GM12875 (cell line): ENCODE measurements at regions not wholly inside any gene's neighbourhood (a gene's known extent, or its start where the extent isn't known, plus 50 kb on each side); places are given as distances from the start of the nearest gene placed in this dataset.
"Not testable (repeated sequence)": the region's sequence is repeated elsewhere in the genome, so short reads cannot be mapped to it uniquely, and the experiment has no call there.

Source experiments
- H3K4me3 ChIP-seq: one replicate; pipeline ENCODE4 v1.5.1; 2011; ENCODE audit warnings: low read depth, low read length, control low read depth
- CTCF ChIP-seq: IDR thresholded peaks from 2 replicates; pipeline ENCODE4 v1.5.1; 2011; ENCODE audit warnings: low read depth, mild to moderate bottlenecking, control low read depth, inconsistent platforms, low read length, moderate library complexity, borderline replicate concordance; ENCODE audit not compliant: insufficient read depth

- no peak for TF ChIP-seq CTCF
- no peak overlapping the region for H3K4me3 ChIP-seq
Observed at GRCh38 chr4:128543696-128544095, 256.1 kb upstream of the PGRMC2 start.

GRCh38 chr4:128542047-128542446, 254.4 kb upstream of the PGRMC2 start:
- TF ChIP-seq CTCF = no peak
- H3K4me3 ChIP-seq = no peak overlapping the region

GRCh38 chr4:128540122-128540521, 252.5 kb upstream of the PGRMC2 start:
- TF ChIP-seq CTCF = no peak
- no peak overlapping the region for H3K4me3 ChIP-seq

- no peak for TF ChIP-seq CTCF
- H3K4me3 ChIP-seq = no peak overlapping the region
Observed at GRCh38 chr4:128538111-128538882, 250.7 kb upstream of the PGRMC2 start.

GRCh38 chr4:128536746-128537145, 249.1 kb upstream of the PGRMC2 start:
- H3K4me3 ChIP-seq = no peak overlapping the region
- no peak for TF ChIP-seq CTCF

GRCh38 chr4:128535510-128535909, 247.9 kb upstream of the PGRMC2 start:
- not testable (repeated sequence) for H3K4me3 ChIP-seq

GRCh38 chr4:128528793-128529553, 241.4 kb upstream of the PGRMC2 start:
- H3K4me3 ChIP-seq = no peak overlapping the region
- no peak for TF ChIP-seq CTCF
